GM12878 (cell line): ENCODE measurements at regions not wholly inside any gene's neighbourhood (a gene's known extent, or its start where the extent isn't known, plus 50 kb on each side); places are given as distances from the start of the nearest gene placed in this dataset.

Source experiments
- ATAC-seq: fragments of 200-7000 bp; cut with Tn5 transposase; 3 replicates; pipeline ENCODE4 v1.9.1; 2020; ENCODE audit warnings: mild to moderate bottlenecking, moderate library complexity
- BruUV-seq: library from RNA; stranded (reverse); fragments of 400-500 nt; replicated peaks from 2 replicates; lab custom pipeline; 2021; lab: Mats Ljungman, UMichigan
- CTCF ChIA-PET: fragments of 300-600 bp; sonication (Branson Sonifier 250); formaldehyde crosslinking; extraction: SDS; loops from one replicate; lab custom pipeline; 2021; ENCODE audit warnings: inconsistent platforms; lab: Yijun Ruan, JAX
- POLR2A ChIA-PET: fragments of 350-600 bp; formaldehyde crosslinking; extraction: SDS; loops from one replicate; lab custom pipeline; 2021; ENCODE audit warnings: inconsistent platforms; lab: Charles Lee
- RAD21 ChIA-PET: fragments of 300-600 bp; sonication (Branson Sonifier 250); formaldehyde crosslinking; loops from one replicate; lab custom pipeline; 2023; ENCODE audit warnings: antibody characterized with exemption; ENCODE audit not compliant: unreplicated experiment; lab: Charles Lee
- SMC1A ChIA-PET: fragments of 300-600 bp; sonication (Branson Sonifier 250); formaldehyde crosslinking; loops from one replicate; lab custom pipeline; 2023; ENCODE audit not compliant: unreplicated experiment, uncharacterized antibody; lab: Charles Lee
- DNase-seq: peaks from one replicate; pipeline ENCODE4 v3.0.0-alpha.2; 2011; ENCODE audit warnings: low read depth, low spot score
- FAIRE-seq: peaks from 3 replicates; lab custom pipeline; 2011; peaks lifted over from hg19 to GRCh38; lab: Jason Lieb, UNC
- H2AFZ ChIP-seq: 2 replicates; pipeline ENCODE4 v1.6.0; 2011; ENCODE audit warnings: low read depth, low read length, control low read depth; ENCODE audit not compliant: control insufficient read depth
- H3K27ac ChIP-seq: 2 replicates; pipeline ENCODE4 v1.5.1; 2011; ENCODE audit warnings: control low read depth; ENCODE audit not compliant: control insufficient read depth, insufficient read depth
- H3K27me3 ChIP-seq, 2 experiments: replicated peaks in 1 of 2; 2 replicates each; pipeline versions ENCODE4 v1.6.0 to v1.6.1; 2011; ENCODE audit warnings: low read length in 1 of 2; ENCODE audit not compliant: control insufficient read depth in 2 of 2, insufficient read depth in 2 of 2
- H3K36me3 ChIP-seq, 2 experiments: 2 replicates each; pipeline ENCODE4 v1.5.1; 2011; ENCODE audit warnings: low read length in 1 of 2; ENCODE audit not compliant: control insufficient read depth in 2 of 2, insufficient read depth in 2 of 2
- H3K4me1 ChIP-seq: 2 replicates; pipeline ENCODE4 v1.6.1; 2011; ENCODE audit warnings: mild to moderate bottlenecking, low read length, moderate library complexity, mixed read lengths; ENCODE audit not compliant: control insufficient read depth, insufficient read depth
- H3K4me2 ChIP-seq: 2 replicates; pipeline ENCODE4 v1.6.0; 2011; ENCODE audit warnings: control low read depth; ENCODE audit not compliant: control insufficient read depth, insufficient read depth
- H3K4me3 ChIP-seq: fragments of 200-600 bp; sonication (generic); 2 replicates; pipeline ENCODE4 v1.5.1; 2016
- H3K79me2 ChIP-seq: 2 replicates; pipeline ENCODE4 v1.6.0; 2011; ENCODE audit warnings: low read length; ENCODE audit not compliant: control insufficient read depth, insufficient read depth
- H3K9ac ChIP-seq: 2 replicates; pipeline ENCODE4 v1.8.0; 2011; ENCODE audit warnings: low read length, control low read depth, mixed read lengths; ENCODE audit not compliant: control insufficient read depth, insufficient read depth
- H3K9me3 ChIP-seq: replicated peaks from 3 replicates; pipeline ENCODE4 v1.5.1; 2011; ENCODE audit warnings: mild to moderate bottlenecking, low read length; ENCODE audit not compliant: control insufficient read depth, insufficient read depth
- H4K20me1 ChIP-seq: 2 replicates; pipeline ENCODE4 v1.6.0; 2011; ENCODE audit not compliant: control insufficient read depth, insufficient read depth
- ZBTB33 ChIP-seq: fragments of 450-650 bp; IDR thresholded peaks from 2 replicates; pipeline ENCODE4 v1.6.1; 2017; ENCODE audit warnings: mild to moderate bottlenecking
- ZNF217 ChIP-seq: fragments of 450-650 bp; IDR thresholded peaks from 2 replicates; pipeline ENCODE4 v1.6.1; 2017; ENCODE audit warnings: antibody characterized with exemption, mild to moderate bottlenecking
- WGBS: methylation state at CpG from one replicate; pipeline ENCODE4 v1.1.6; 2016; ENCODE audit warnings: low lambda C conversion rate; ENCODE audit not compliant: insufficient replicate concordance, insufficient coverage; ENCODE audit errors: missing lambda C conversion rate; 5-methylcytosine and 5-hydroxymethylcytosine counted together
- in situ Hi-C: fragments of 300-500 bp; cut with MboI; formaldehyde crosslinking; loops from 9 replicates; pipeline ENCODE4 v1.14.3; 2018; ENCODE audit warnings: mixed read lengths
- intact Hi-C: fragments of 100-400 bp; cut with micrococcal nuclease; formaldehyde crosslinking; loops from one replicate; pipeline ENCODE4 v1.14.2; 2022; ENCODE audit not compliant: unreplicated experiment
- TF ChIP-seq, protein P1 (sequence below): fragments of 450-650 bp; IDR thresholded peaks from 2 replicates; pipeline ENCODE4 v1.6.1; 2014; ENCODE audit warnings: mild to moderate bottlenecking

GRCh38 chr6:143609972-143610371 lies 67.8 kb upstream of the PHACTR2 start (continued):
- TF ChIP-seq ZBTB33 (no peak), ZNF217 (no peak)
- TF ChIP-seq, protein P1, sequence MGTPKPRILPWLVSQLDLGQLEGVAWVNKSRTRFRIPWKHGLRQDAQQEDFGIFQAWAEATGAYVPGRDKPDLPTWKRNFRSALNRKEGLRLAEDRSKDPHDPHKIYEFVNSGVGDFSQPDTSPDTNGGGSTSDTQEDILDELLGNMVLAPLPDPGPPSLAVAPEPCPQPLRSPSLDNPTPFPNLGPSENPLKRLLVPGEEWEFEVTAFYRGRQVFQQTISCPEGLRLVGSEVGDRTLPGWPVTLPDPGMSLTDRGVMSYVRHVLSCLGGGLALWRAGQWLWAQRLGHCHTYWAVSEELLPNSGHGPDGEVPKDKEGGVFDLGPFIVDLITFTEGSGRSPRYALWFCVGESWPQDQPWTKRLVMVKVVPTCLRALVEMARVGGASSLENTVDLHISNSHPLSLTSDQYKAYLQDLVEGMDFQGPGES: no peak

- no peaks in the 10 kb centered on the region for H3K9me3 ChIP-seq
- no peaks in the 10 kb centered on the region for H3K36me3 ChIP-seq
- H3K27ac ChIP-seq: no peak overlapping the region
- H3K9ac ChIP-seq: no peak overlapping the region
- H2AFZ ChIP-seq: no peak overlapping the region
- FAIRE-seq: no peak
- H3K4me2 ChIP-seq: no peak overlapping the region
- ChIA-PET CTCF (no interaction called here), RAD21 (no interaction called here), SMC1A (interaction anchor here (0.6 kb wide), 1 partner anchor 21 kb away, joined by 3 read pairs; no protein-coding TSS in a partner anchor), POLR2A (no interaction called here)
- peaks cover 3% of the 10 kb centered on the region; the same call in 1 of the 2 replicates for H3K4me1 ChIP-seq
- H3K27me3 ChIP-seq: no peaks in the 10 kb centered on the region
- in situ Hi-C loops: no loop called here
- 4% methylated on average over 1 of the region's 1 CpG for WGBS
- H3K4me3 ChIP-seq: no peak overlapping the region
- TF ChIP-seq ZNF217: no peak
- no peak for DNase-seq
- ATAC-seq: no peak
- BruUV-seq: no TSS peak
- no peaks in the 10 kb centered on the region for H3K79me2 ChIP-seq
- intact Hi-C loops: no loop called here
- H4K20me1 ChIP-seq: no peaks in the 10 kb centered on the region
Observed at GRCh38 chr6:143609501-143609900, 68.3 kb upstream of the PHACTR2 start.
